GM12878 (cell line): ENCODE measurements at regions not wholly inside any gene's neighbourhood (a gene's known extent, or its start where the extent isn't known, plus 50 kb on each side); places are given as distances from the start of the nearest gene placed in this dataset.

Experiments
- ATAC-seq: fragments of 200-7000 bp; cut with Tn5 transposase; 3 replicates; pipeline ENCODE4 v1.9.1; 2020; ENCODE audit warnings: mild to moderate bottlenecking, moderate library complexity
- BruUV-seq: library from RNA; stranded (reverse); fragments of 400-500 nt; replicated peaks from 2 replicates; lab custom pipeline; 2021; lab: Mats Ljungman, UMichigan
- CTCF ChIA-PET: fragments of 300-600 bp; sonication (Branson Sonifier 250); formaldehyde crosslinking; extraction: SDS; loops from one replicate; lab custom pipeline; 2021; ENCODE audit warnings: inconsistent platforms; lab: Yijun Ruan, JAX
- POLR2A ChIA-PET: fragments of 350-600 bp; formaldehyde crosslinking; extraction: SDS; loops from one replicate; lab custom pipeline; 2021; ENCODE audit warnings: inconsistent platforms; lab: Charles Lee
- RAD21 ChIA-PET: fragments of 300-600 bp; sonication (Branson Sonifier 250); formaldehyde crosslinking; loops from one replicate; lab custom pipeline; 2023; ENCODE audit warnings: antibody characterized with exemption; ENCODE audit not compliant: unreplicated experiment; lab: Charles Lee
- SMC1A ChIA-PET: fragments of 300-600 bp; sonication (Branson Sonifier 250); formaldehyde crosslinking; loops from one replicate; lab custom pipeline; 2023; ENCODE audit not compliant: unreplicated experiment, uncharacterized antibody; lab: Charles Lee
- DNase-seq: peaks from one replicate; pipeline ENCODE4 v3.0.0-alpha.2; 2011; ENCODE audit warnings: low read depth, low spot score
- FAIRE-seq: peaks from 3 replicates; lab custom pipeline; 2011; peaks lifted over from hg19 to GRCh38; lab: Jason Lieb, UNC
- H2AFZ ChIP-seq: 2 replicates; pipeline ENCODE4 v1.6.0; 2011; ENCODE audit warnings: low read depth, low read length, control low read depth; ENCODE audit not compliant: control insufficient read depth
- H3K27ac ChIP-seq: 2 replicates; pipeline ENCODE4 v1.5.1; 2011; ENCODE audit warnings: control low read depth; ENCODE audit not compliant: control insufficient read depth, insufficient read depth
- H3K27me3 ChIP-seq, 2 experiments: replicated peaks in 1 of 2; 2 replicates each; pipeline versions ENCODE4 v1.6.0 to v1.6.1; 2011; ENCODE audit warnings: low read length in 1 of 2; ENCODE audit not compliant: control insufficient read depth in 2 of 2, insufficient read depth in 2 of 2
- H3K36me3 ChIP-seq, 2 experiments: 2 replicates each; pipeline ENCODE4 v1.5.1; 2011; ENCODE audit warnings: low read length in 1 of 2; ENCODE audit not compliant: control insufficient read depth in 2 of 2, insufficient read depth in 2 of 2
- H3K4me1 ChIP-seq: 2 replicates; pipeline ENCODE4 v1.6.1; 2011; ENCODE audit warnings: mild to moderate bottlenecking, low read length, moderate library complexity, mixed read lengths; ENCODE audit not compliant: control insufficient read depth, insufficient read depth
- H3K4me2 ChIP-seq: 2 replicates; pipeline ENCODE4 v1.6.0; 2011; ENCODE audit warnings: control low read depth; ENCODE audit not compliant: control insufficient read depth, insufficient read depth
- H3K4me3 ChIP-seq: fragments of 200-600 bp; sonication (generic); 2 replicates; pipeline ENCODE4 v1.5.1; 2016
- H3K79me2 ChIP-seq: 2 replicates; pipeline ENCODE4 v1.6.0; 2011; ENCODE audit warnings: low read length; ENCODE audit not compliant: control insufficient read depth, insufficient read depth
- H3K9ac ChIP-seq: 2 replicates; pipeline ENCODE4 v1.8.0; 2011; ENCODE audit warnings: low read length, control low read depth, mixed read lengths; ENCODE audit not compliant: control insufficient read depth, insufficient read depth
- H3K9me3 ChIP-seq: replicated peaks from 3 replicates; pipeline ENCODE4 v1.5.1; 2011; ENCODE audit warnings: mild to moderate bottlenecking, low read length; ENCODE audit not compliant: control insufficient read depth, insufficient read depth
- H4K20me1 ChIP-seq: 2 replicates; pipeline ENCODE4 v1.6.0; 2011; ENCODE audit not compliant: control insufficient read depth, insufficient read depth
- BRCA1 ChIP-seq: IDR thresholded peaks from 2 replicates; pipeline ENCODE4 v1.6.1; 2011; ENCODE audit warnings: low read depth, low read length, improper control_type of control experiment
- E2F8 ChIP-seq: fragments of 450-650 bp; IDR thresholded peaks from 2 replicates; pipeline ENCODE4 v1.6.1; 2018; ENCODE audit warnings: mild to moderate bottlenecking, low read depth, moderate library complexity; ENCODE audit not compliant: partially characterized antibody
- EZH2 ChIP-seq: IDR thresholded peaks from 2 replicates; pipeline ENCODE4 v1.6.1; 2012; ENCODE audit warnings: low read depth, mild to moderate bottlenecking, control low read depth, inconsistent platforms, low read length, borderline replicate concordance; ENCODE audit not compliant: control insufficient read depth
- IRF4 ChIP-seq: IDR thresholded peaks from 2 replicates; pipeline ENCODE4 v1.6.1; 2011; ENCODE audit warnings: low read depth, low read length
- LARP7 ChIP-seq: fragments of 450-650 bp; IDR thresholded peaks from 2 replicates; pipeline ENCODE4 v1.6.1; 2017; ENCODE audit warnings: mild to moderate bottlenecking
- MEF2B ChIP-seq: fragments of 450-650 bp; IDR thresholded peaks from 2 replicates; pipeline ENCODE4 v1.6.1; 2018; ENCODE audit warnings: mild to moderate bottlenecking, moderate library complexity; ENCODE audit not compliant: partially characterized antibody, poor library complexity, severe bottlenecking
- POLR2AphosphoS5 ChIP-seq: IDR thresholded peaks from 2 replicates; pipeline ENCODE4 v1.6.1; 2011; ENCODE audit warnings: mild to moderate bottlenecking, low read length, inconsistent platforms
- SIN3A ChIP-seq: IDR thresholded peaks from 2 replicates; pipeline ENCODE4 v1.6.1; 2012; ENCODE audit warnings: low read depth, low read length, improper control_type of control experiment
- SIX5 ChIP-seq: IDR thresholded peaks from 2 replicates; pipeline ENCODE4 v1.6.1; 2011; ENCODE audit warnings: mild to moderate bottlenecking, low read depth, low read length, moderate library complexity; ENCODE audit not compliant: severe bottlenecking
- ZBED1 ChIP-seq: IDR thresholded peaks from 2 replicates; pipeline ENCODE4 v1.6.1; 2016; ENCODE audit warnings: borderline replicate concordance
- ZNF274 ChIP-seq: IDR thresholded peaks from one replicate; pipeline ENCODE4 v1.8.0; 2011; ENCODE audit not compliant: insufficient read length, insufficient read depth
- WGBS: methylation state at CpG from one replicate; pipeline ENCODE4 v1.1.6; 2016; ENCODE audit warnings: low lambda C conversion rate; ENCODE audit not compliant: insufficient replicate concordance, insufficient coverage; ENCODE audit errors: missing lambda C conversion rate; 5-methylcytosine and 5-hydroxymethylcytosine counted together
- in situ Hi-C: fragments of 300-500 bp; cut with MboI; formaldehyde crosslinking; loops from 9 replicates; pipeline ENCODE4 v1.14.3; 2018; ENCODE audit warnings: mixed read lengths
- intact Hi-C: fragments of 100-400 bp; cut with micrococcal nuclease; formaldehyde crosslinking; loops from one replicate; pipeline ENCODE4 v1.14.2; 2022; ENCODE audit not compliant: unreplicated experiment
- TF ChIP-seq, protein P1 (sequence below): IDR thresholded peaks from 2 replicates; pipeline ENCODE4 v1.6.1; 2011; ENCODE audit warnings: low read depth, low read length, improper control_type of control experiment, borderline replicate concordance

- in situ Hi-C loops = no loop called here
Measured at GRCh38 chr14:79965896-79966295, 245.4 kb downstream of the DIO2 start.

More at GRCh38 chr14:79965896-79966295, 245.4 kb downstream of the DIO2 start:
- ChIA-PET SMC1A (no interaction called here), POLR2A (no interaction called here), CTCF (no interaction called here), RAD21 (no interaction called here)
- intact Hi-C loops = no loop called here
- Histone ChIP-seq H2AFZ (no peak overlapping the region), H3K4me1 (no peaks in the 10 kb centered on the region), H3K27me3 (no peaks in the 10 kb centered on the region), H3K36me3 (no peaks in the 10 kb centered on the region), H3K9me3 (no peaks in the 10 kb centered on the region), H3K27ac (no peak overlapping the region), H3K9ac (no peak overlapping the region), H3K79me2 (no peaks in the 10 kb centered on the region), H3K4me3 (no peak overlapping the region), H3K4me2 (no peak overlapping the region), H4K20me1 (no peaks in the 10 kb centered on the region)
- no TSS peak for BruUV-seq
- FAIRE-seq = no peak
- no peak for ATAC-seq
- WGBS = 28% methylated on average over 2 of the region's 2 CpGs
- TF ChIP-seq IRF4 = no peak
- TF ChIP-seq SIN3A = no peak
- TF ChIP-seq, protein P1, sequence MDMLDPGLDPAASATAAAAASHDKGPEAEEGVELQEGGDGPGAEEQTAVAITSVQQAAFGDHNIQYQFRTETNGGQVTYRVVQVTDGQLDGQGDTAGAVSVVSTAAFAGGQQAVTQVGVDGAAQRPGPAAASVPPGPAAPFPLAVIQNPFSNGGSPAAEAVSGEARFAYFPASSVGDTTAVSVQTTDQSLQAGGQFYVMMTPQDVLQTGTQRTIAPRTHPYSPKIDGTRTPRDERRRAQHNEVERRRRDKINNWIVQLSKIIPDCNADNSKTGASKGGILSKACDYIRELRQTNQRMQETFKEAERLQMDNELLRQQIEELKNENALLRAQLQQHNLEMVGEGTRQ = no peak
- no peak for TF ChIP-seq MEF2B
- TF ChIP-seq BRCA1 = no peak
- TF ChIP-seq SIX5 = no peak
- TF ChIP-seq POLR2AphosphoS5 = no peak
- no peak for TF ChIP-seq ZBED1
- no peak for TF ChIP-seq LARP7
- no peak for TF ChIP-seq EZH2
- TF ChIP-seq E2F8 = no peak
- TF ChIP-seq ZNF274 = no peak
- no peak for DNase-seq
